ENCODE measurements at regions not wholly inside any gene's neighbourhood (a gene's known extent, or its start where the extent isn't known, plus 50 kb on each side); places are given as distances from the start of the nearest gene placed in this dataset.
A peak's percentile ranks its signal among the peaks of the same experiment; 100 is the strongest.
"Not testable (repeated sequence)": the region's sequence is repeated elsewhere in the genome, so short reads cannot be mapped to it uniquely, and the experiment has no call there.

DNA sequence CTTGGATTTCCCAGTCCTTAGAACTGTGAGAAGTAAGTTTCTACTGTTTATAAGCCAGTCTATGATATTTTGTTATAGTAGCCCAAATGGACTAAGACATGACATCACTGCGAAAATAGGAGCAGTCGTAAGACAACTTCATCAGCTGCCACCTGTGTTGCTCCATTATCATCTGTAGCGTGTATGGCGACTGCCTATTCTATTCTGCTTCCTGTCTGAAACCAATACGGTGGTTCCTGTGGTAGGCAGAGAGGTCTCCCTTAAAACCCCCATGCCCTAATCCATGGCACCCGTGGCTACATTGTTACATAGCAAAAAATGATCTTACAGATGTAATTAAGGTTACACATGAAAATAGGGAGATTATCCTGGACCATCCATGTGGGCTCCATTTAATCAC lies 105.4 kb upstream of the FAT1 start:
- no peaks in the 10 kb centered on the region for H3K36me3 ChIP-seq (ENCODE audit: control insufficient read depth in 4 of 4, insufficient read depth in 4 of 4, low read length in 3 of 4)
- no peaks in the 10 kb centered on the region for H3K4me1 ChIP-seq (ENCODE audit: control extremely low read depth in 1 of 4, control insufficient read depth in 4 of 4, insufficient read depth in 4 of 4, low read length in 3 of 4)
- WGBS (ENCODE audit: insufficient coverage), result 93% methylated on average over 3 of the region's 6 CpGs
- H3K27ac ChIP-seq (ENCODE audit: insufficient read depth in 1 of 2, low read depth in 1 of 2, low read length in 2 of 2, poor library complexity in 1 of 2, severe bottlenecking in 2 of 2), result no peak overlapping the region
- no peaks in the 10 kb centered on the region for H3K27me3 ChIP-seq (replicated peaks in 2 of 5; ENCODE audit: control insufficient read depth in 4 of 5, insufficient read depth in 5 of 5, low read length in 4 of 5)
- DNase-seq, result no peak
- no peak overlapping the region for H3K4me3 ChIP-seq (ENCODE audit: control insufficient read depth in 1 of 7, extremely low read depth in 1 of 7, insufficient read depth in 4 of 7, low read depth in 2 of 7, low read length in 6 of 7)
- POLR2A ChIA-PET, result no interaction called here
- CTCF ChIA-PET, result no interaction called here
- H3K9me3 ChIP-seq (ENCODE audit: control extremely low read depth in 1 of 5, control insufficient read depth in 4 of 5, insufficient read depth in 2 of 5, low read depth in 1 of 5, low read length in 4 of 5), result no peaks in the 10 kb centered on the region

DNA sequence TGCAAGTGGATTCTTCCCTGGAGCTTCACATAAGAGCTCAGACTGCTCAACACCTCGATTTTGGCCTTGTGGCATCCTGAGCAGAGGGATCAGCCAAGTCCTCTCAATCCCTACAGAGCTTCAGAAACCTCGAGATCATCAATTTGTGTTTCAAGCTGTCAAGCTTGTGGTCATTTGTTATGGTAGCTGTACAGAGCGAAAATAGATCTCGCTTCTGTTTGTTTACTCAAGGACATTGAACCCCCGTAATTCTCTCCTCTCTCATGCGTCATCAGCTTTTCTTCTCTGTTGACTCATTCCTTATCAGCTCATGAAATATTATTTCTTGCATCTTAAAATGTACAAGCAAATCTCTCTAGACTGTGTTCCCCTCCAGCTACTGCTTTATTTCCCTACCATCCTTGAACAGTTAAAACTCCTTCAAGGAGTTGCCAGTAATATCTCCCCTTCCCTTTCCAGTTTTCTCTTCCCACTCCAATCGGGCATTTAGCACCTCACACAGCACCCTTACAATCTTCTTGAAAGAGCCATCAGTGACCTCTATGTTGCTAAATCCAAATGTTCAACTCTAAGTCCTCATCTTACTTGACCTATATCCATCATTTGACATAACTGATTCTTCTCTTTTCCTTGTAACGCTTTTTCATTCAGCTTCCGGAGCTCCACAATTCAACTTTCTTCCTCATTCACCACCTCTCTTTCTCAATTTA lies 106.2 kb upstream of the FAT1 start:
- ChIA-PET CTCF (interaction anchor here (1.0 kb wide), 1 partner anchor 120 kb away, joined by 3 read pairs; no protein-coding TSS in a partner anchor), POLR2A (no interaction called here)
- Histone ChIP-seq H3K4me3 (ENCODE audit: control insufficient read depth in 1 of 7, extremely low read depth in 1 of 7, insufficient read depth in 4 of 7, low read depth in 2 of 7, low read length in 6 of 7) (no peak overlapping the region), H3K27me3 (replicated peaks in 2 of 5; ENCODE audit: control insufficient read depth in 4 of 5, insufficient read depth in 5 of 5, low read length in 4 of 5) (no peaks in the 10 kb centered on the region), H3K27ac (ENCODE audit: insufficient read depth in 1 of 2, low read depth in 1 of 2, low read length in 2 of 2, poor library complexity in 1 of 2, severe bottlenecking in 2 of 2) (no peak overlapping the region), H3K9me3 (ENCODE audit: control extremely low read depth in 1 of 5, control insufficient read depth in 4 of 5, insufficient read depth in 2 of 5, low read depth in 1 of 5, low read length in 4 of 5) (no peaks in the 10 kb centered on the region), H3K36me3 (ENCODE audit: control insufficient read depth in 4 of 4, insufficient read depth in 4 of 4, low read length in 3 of 4) (no peaks in the 10 kb centered on the region), H3K4me1 (ENCODE audit: control extremely low read depth in 1 of 4, control insufficient read depth in 4 of 4, insufficient read depth in 4 of 4, low read length in 3 of 4) (no peaks in the 10 kb centered on the region)
- 61% methylated on average over 9 of the region's 9 CpGs for WGBS (ENCODE audit: insufficient coverage)
- DNase-seq, result no peak

DNA sequence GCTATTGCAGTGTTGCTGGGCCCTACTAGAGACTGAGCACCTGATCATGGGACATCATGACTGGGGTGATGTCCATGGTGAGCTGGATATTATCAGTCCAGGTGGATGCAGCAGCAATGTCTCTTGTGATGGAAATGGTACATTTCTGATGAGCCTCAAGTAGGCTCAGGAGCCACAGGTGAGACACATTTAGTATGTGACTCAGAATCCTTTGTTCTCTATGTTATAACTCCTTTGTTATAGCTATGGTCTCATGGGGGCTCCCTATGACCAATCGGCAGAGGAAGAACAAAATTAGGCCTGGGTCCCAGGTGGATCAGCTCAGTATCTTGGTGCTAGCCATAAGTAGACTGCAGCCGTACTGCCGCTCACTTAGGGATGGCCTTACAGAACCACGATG lies 107.9 kb upstream of the FAT1 start:
- ChIA-PET POLR2A (no interaction called here), CTCF (no interaction called here)
- Histone ChIP-seq H3K27me3 (replicated peaks in 2 of 5; ENCODE audit: control insufficient read depth in 4 of 5, insufficient read depth in 5 of 5, low read length in 4 of 5) (no peaks in the 10 kb centered on the region), H3K4me1 (ENCODE audit: control extremely low read depth in 1 of 4, control insufficient read depth in 4 of 4, insufficient read depth in 4 of 4, low read length in 3 of 4) (no peaks in the 10 kb centered on the region), H3K4me3 (ENCODE audit: control insufficient read depth in 1 of 7, extremely low read depth in 1 of 7, insufficient read depth in 4 of 7, low read depth in 2 of 7, low read length in 6 of 7) (no peak overlapping the region), H3K9me3 (ENCODE audit: control extremely low read depth in 1 of 5, control insufficient read depth in 4 of 5, insufficient read depth in 2 of 5, low read depth in 1 of 5, low read length in 4 of 5) (no peaks in the 10 kb centered on the region), H3K27ac (ENCODE audit: insufficient read depth in 1 of 2, low read depth in 1 of 2, low read length in 2 of 2, poor library complexity in 1 of 2, severe bottlenecking in 2 of 2) (no peak overlapping the region), H3K36me3 (ENCODE audit: control insufficient read depth in 4 of 4, insufficient read depth in 4 of 4, low read length in 3 of 4) (no peaks in the 10 kb centered on the region)
- 83% methylated on average over 4 of the region's 4 CpGs for WGBS (ENCODE audit: insufficient coverage)
- no peak for DNase-seq

DNA sequence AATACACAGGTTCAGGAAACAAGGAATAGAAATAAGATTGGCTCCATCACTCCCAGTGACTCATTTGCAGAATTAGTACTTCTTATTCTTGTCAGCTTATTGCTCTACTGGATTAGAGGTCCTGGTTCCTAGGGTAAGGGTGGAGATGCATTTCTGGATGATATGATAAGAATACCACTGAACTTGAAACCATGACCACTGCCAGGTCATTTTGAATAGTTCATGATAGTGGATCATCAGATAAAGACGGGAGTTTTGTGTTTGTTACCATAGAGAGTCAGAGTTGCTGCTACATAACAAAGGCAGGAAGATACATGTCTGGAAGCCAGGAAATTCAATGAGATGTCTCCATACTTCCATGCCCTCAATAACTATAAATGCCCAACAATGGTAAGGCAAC lies 109.2 kb upstream of the FAT1 start:
- Histone ChIP-seq H3K27me3 (replicated peaks in 2 of 5; ENCODE audit: control insufficient read depth in 4 of 5, insufficient read depth in 5 of 5, low read length in 4 of 5) (no peaks in the 10 kb centered on the region), H3K9me3 (ENCODE audit: control extremely low read depth in 1 of 5, control insufficient read depth in 4 of 5, insufficient read depth in 2 of 5, low read depth in 1 of 5, low read length in 4 of 5) (no peaks in the 10 kb centered on the region), H3K36me3 (ENCODE audit: control insufficient read depth in 4 of 4, insufficient read depth in 4 of 4, low read length in 3 of 4) (no peaks in the 10 kb centered on the region), H3K4me1 (ENCODE audit: control extremely low read depth in 1 of 4, control insufficient read depth in 4 of 4, insufficient read depth in 4 of 4, low read length in 3 of 4) (no peaks in the 10 kb centered on the region), H3K27ac (ENCODE audit: insufficient read depth in 1 of 2, low read depth in 1 of 2, low read length in 2 of 2, poor library complexity in 1 of 2, severe bottlenecking in 2 of 2) (no peak overlapping the region), H3K4me3 (ENCODE audit: control insufficient read depth in 1 of 7, extremely low read depth in 1 of 7, insufficient read depth in 4 of 7, low read depth in 2 of 7, low read length in 6 of 7) (no peak overlapping the region)
- WGBS (ENCODE audit: insufficient coverage), result no CpG with 5 or more reads among the region's 1 CpG
- ChIA-PET POLR2A (no interaction called here), CTCF (no interaction called here)
- no peak for DNase-seq

- CTCF ChIA-PET, result not testable (repeated sequence)
Measured at GRCh38 chr4:186837463-186837862, 113.8 kb upstream of the FAT1 start.

DNA sequence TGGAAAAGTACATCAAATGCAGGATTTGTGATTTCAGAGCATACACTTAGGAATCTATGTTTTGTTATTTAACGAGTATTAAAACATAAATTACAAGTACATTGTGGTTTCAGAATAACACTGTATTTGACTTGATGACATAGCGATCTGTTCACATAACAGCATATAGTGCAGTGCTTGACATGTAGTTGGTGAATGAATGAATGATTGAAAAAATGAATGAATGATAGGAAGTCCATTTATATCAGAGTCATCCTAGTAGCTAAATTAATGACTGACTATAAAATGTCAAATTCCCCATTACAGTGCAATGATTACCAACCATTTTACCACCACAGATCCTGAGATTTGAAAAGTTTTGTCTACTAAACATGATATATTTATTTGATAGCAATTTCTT lies 114.6 kb upstream of the FAT1 start:
- Histone ChIP-seq H3K27me3 (replicated peaks in 2 of 5; ENCODE audit: control insufficient read depth in 4 of 5, insufficient read depth in 5 of 5, low read length in 4 of 5) (no peaks in the 10 kb centered on the region), H3K4me3 (ENCODE audit: control insufficient read depth in 1 of 7, extremely low read depth in 1 of 7, insufficient read depth in 4 of 7, low read depth in 2 of 7, low read length in 6 of 7) (no peak overlapping the region), H3K9me3 (ENCODE audit: control extremely low read depth in 1 of 5, control insufficient read depth in 4 of 5, insufficient read depth in 2 of 5, low read depth in 1 of 5, low read length in 4 of 5) (no peaks in the 10 kb centered on the region), H3K36me3 (ENCODE audit: control insufficient read depth in 4 of 4, insufficient read depth in 4 of 4, low read length in 3 of 4) (no peaks in the 10 kb centered on the region), H3K4me1 (ENCODE audit: control extremely low read depth in 1 of 4, control insufficient read depth in 4 of 4, insufficient read depth in 4 of 4, low read length in 3 of 4) (no peaks in the 10 kb centered on the region), H3K27ac (ENCODE audit: insufficient read depth in 1 of 2, low read depth in 1 of 2, low read length in 2 of 2, poor library complexity in 1 of 2, severe bottlenecking in 2 of 2) (no peak overlapping the region)
- CTCF ChIA-PET, result no interaction called here
- DNase-seq, result no peak
- POLR2A ChIA-PET, result no interaction called here
- no CpG with 5 or more reads among the region's 2 CpGs for whole genome bisulfite sequencing (ENCODE audit: insufficient coverage)

More at GRCh38 chr4:186837463-186837862, 113.8 kb upstream of the FAT1 start:
- H3K4me3 ChIP-seq (ENCODE audit: control insufficient read depth in 1 of 7, extremely low read depth in 1 of 7, insufficient read depth in 4 of 7, low read depth in 2 of 7, low read length in 6 of 7); H3K27ac ChIP-seq (ENCODE audit: insufficient read depth in 1 of 2, low read depth in 1 of 2, low read length in 2 of 2, poor library complexity in 1 of 2, severe bottlenecking in 2 of 2); H3K36me3 ChIP-seq (ENCODE audit: control insufficient read depth in 4 of 4, insufficient read depth in 4 of 4, low read length in 3 of 4); H3K4me1 ChIP-seq (ENCODE audit: control extremely low read depth in 1 of 4, control insufficient read depth in 4 of 4, insufficient read depth in 4 of 4, low read length in 3 of 4); H3K9me3 ChIP-seq (ENCODE audit: control extremely low read depth in 1 of 5, control insufficient read depth in 4 of 5, insufficient read depth in 2 of 5, low read depth in 1 of 5, low read length in 4 of 5); H3K27me3 ChIP-seq (replicated peaks in 2 of 5; ENCODE audit: control insufficient read depth in 4 of 5, insufficient read depth in 5 of 5, low read length in 4 of 5); POLR2A ChIA-PET; DNase-seq: not testable (repeated sequence)
- WGBS (ENCODE audit: insufficient coverage), result no CpG with 5 or more reads among the region's 3 CpGs

GRCh38 chr4:186839122-186840037 lies 115.7 kb upstream of the FAT1 start:
- 100% methylated on average over 4 of the region's 11 CpGs for WGBS (ENCODE audit: insufficient coverage)
- H3K27ac ChIP-seq (ENCODE audit: insufficient read depth in 1 of 2, low read depth in 1 of 2, low read length in 2 of 2, poor library complexity in 1 of 2, severe bottlenecking in 2 of 2), result no peak overlapping the region
- H3K4me3 ChIP-seq (ENCODE audit: control insufficient read depth in 1 of 7, extremely low read depth in 1 of 7, insufficient read depth in 4 of 7, low read depth in 2 of 7, low read length in 6 of 7), result no peak overlapping the region
- H3K27me3 ChIP-seq (replicated peaks in 2 of 5; ENCODE audit: control insufficient read depth in 4 of 5, insufficient read depth in 5 of 5, low read length in 4 of 5), result no peaks in the 10 kb centered on the region
- DNase-seq, result peak in 1 of 3 donors; percentile 4
- CTCF ChIA-PET, result no interaction called here
- H3K4me1 ChIP-seq (ENCODE audit: control extremely low read depth in 1 of 4, control insufficient read depth in 4 of 4, insufficient read depth in 4 of 4, low read length in 3 of 4), result no peaks in the 10 kb centered on the region
- H3K36me3 ChIP-seq (ENCODE audit: control insufficient read depth in 4 of 4, insufficient read depth in 4 of 4, low read length in 3 of 4), result no peaks in the 10 kb centered on the region
- no peaks in the 10 kb centered on the region for H3K9me3 ChIP-seq (ENCODE audit: control extremely low read depth in 1 of 5, control insufficient read depth in 4 of 5, insufficient read depth in 2 of 5, low read depth in 1 of 5, low read length in 4 of 5)
- POLR2A ChIA-PET, result no interaction called here
